ENCODE measurements at regions not wholly inside any gene's neighbourhood (a gene's known extent, or its start where the extent isn't known, plus 50 kb on each side); places are given as distances from the start of the nearest gene placed in this dataset.

- Histone ChIP-seq H3K27me3 (no peaks in the 10 kb centered on the region), H3K4me1 (replicated peaks in 1 of 2) (peaks cover 0 to 8% of the 10 kb centered on the region in 2 donors), H3K27ac (no peak overlapping the region), H3K4me3 (no peak overlapping the region), H3K36me3 (replicated peaks in 1 of 2) (no peaks in the 10 kb centered on the region), H3K9me3 (replicated peaks in 1 of 3) (no peaks in the 10 kb centered on the region)
- DNase-seq = no peak
- intact Hi-C loops (cut with DNase I) = no loop called here
- TF ChIP-seq CTCF (IDR thresholded peaks at IDR 0.05) (no peak), POLR2A (IDR thresholded peaks at IDR 0.05) (no peak)
Observed at GRCh38 chr4:151569650-151570049, 160.7 kb downstream of the FHIP1A start.

GRCh38 chr4:151573474-151573873 lies 164.5 kb downstream of the FHIP1A start:
- TF ChIP-seq CTCF (IDR thresholded peaks at IDR 0.05) = no peak
- TF ChIP-seq POLR2A (IDR thresholded peaks at IDR 0.05) = no peak
- intact Hi-C loops (cut with DNase I) = no loop called here

GRCh38 chr4:151573945-151574344 lies 165.0 kb downstream of the FHIP1A start:
- intact Hi-C loops (cut with DNase I) = no loop called here
- 30 to 53% (median 44%) methylated on average over 1 of the region's 1 CpG for WGBS, 4 donors
- TF ChIP-seq CTCF (IDR thresholded peaks at IDR 0.05) (no peak), POLR2A (IDR thresholded peaks at IDR 0.05) (no peak)

More at GRCh38 chr4:151573474-151573873, 164.5 kb downstream of the FHIP1A start:
- Histone ChIP-seq H3K4me1 (replicated peaks in 1 of 2) (no peaks in the 10 kb centered on the region), H3K36me3 (replicated peaks in 1 of 2) (no peaks in the 10 kb centered on the region), H3K27me3 (no peaks in the 10 kb centered on the region), H3K4me3 (no peak overlapping the region), H3K27ac (no peak overlapping the region), H3K9me3 (replicated peaks in 1 of 3) (no peaks in the 10 kb centered on the region)
- no peak for DNase-seq
- 82 to 91% (median 86%) methylated on average over 2 of the region's 2 CpGs for WGBS, 4 donors

GRCh38 chr4:151574968-151575367 lies 166.0 kb downstream of the FHIP1A start:
- H3K4me1 ChIP-seq (replicated peaks in 1 of 2) = no peaks in the 10 kb centered on the region
- TF ChIP-seq CTCF (IDR thresholded peaks at IDR 0.05) = no peak
- TF ChIP-seq POLR2A (IDR thresholded peaks at IDR 0.05) = no peak
- H3K27ac ChIP-seq = no peak overlapping the region
- intact Hi-C loops (cut with DNase I) = no loop called here
- H3K4me3 ChIP-seq = no peak overlapping the region
- no peak for DNase-seq
- no peaks in the 10 kb centered on the region for H3K36me3 ChIP-seq (replicated peaks in 1 of 2)
- no peaks in the 10 kb centered on the region for H3K27me3 ChIP-seq
- H3K9me3 ChIP-seq (replicated peaks in 1 of 3) = no peaks in the 10 kb centered on the region

More at GRCh38 chr4:151573945-151574344, 165.0 kb downstream of the FHIP1A start:
- Histone ChIP-seq H3K36me3 (replicated peaks in 1 of 2) (no peaks in the 10 kb centered on the region), H3K4me1 (replicated peaks in 1 of 2) (no peaks in the 10 kb centered on the region), H3K27ac (no peak overlapping the region), H3K9me3 (replicated peaks in 1 of 3) (no peaks in the 10 kb centered on the region), H3K27me3 (no peaks in the 10 kb centered on the region), H3K4me3 (no peak overlapping the region)
- DNase-seq = no peak
